ENCODE measurements at regions not wholly inside any gene's neighbourhood (a gene's known extent, or its start where the extent isn't known, plus 50 kb on each side); places are given as distances from the start of the nearest gene placed in this dataset.
A peak's percentile ranks its signal among the peaks of the same experiment; 100 is the strongest.
"Not testable (repeated sequence)": the region's sequence is repeated elsewhere in the genome, so short reads cannot be mapped to it uniquely, and the experiment has no call there.

DNA sequence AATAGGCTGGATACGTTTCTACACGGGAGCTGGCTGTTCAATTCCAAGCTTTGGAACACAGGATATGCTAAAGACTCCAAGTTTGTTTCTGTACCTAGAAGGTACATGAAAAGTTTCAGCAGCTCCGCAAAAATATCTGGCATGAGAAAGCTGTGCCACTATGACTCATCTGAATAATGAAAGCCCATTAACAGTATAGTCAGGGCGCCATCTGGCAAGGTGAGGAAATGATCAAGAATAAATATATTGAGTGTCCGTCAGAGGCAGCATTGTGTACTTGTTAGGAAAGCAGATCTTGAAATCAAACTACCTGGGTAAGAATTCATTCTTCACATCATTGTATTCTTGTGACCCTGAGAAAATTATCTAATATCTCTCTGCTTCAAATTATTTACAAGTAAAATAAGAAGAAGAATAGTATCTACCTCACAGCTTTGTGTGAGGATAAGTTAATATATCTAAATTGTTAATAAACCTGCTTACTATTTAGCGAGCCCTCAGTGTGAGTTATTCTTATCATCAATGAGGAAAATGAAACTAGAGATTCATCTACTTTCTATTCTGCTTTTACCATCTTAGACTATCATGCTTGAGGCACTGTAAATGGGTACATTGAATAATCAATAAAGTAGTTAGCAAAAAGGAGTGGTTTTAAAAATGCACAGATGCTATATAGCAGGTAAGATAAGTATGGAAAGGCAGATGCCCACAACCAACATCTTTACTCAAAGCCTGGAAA is 53.5 kb downstream of the FSCB start:
- DNase-seq, result peak; percentile 65

DNA sequence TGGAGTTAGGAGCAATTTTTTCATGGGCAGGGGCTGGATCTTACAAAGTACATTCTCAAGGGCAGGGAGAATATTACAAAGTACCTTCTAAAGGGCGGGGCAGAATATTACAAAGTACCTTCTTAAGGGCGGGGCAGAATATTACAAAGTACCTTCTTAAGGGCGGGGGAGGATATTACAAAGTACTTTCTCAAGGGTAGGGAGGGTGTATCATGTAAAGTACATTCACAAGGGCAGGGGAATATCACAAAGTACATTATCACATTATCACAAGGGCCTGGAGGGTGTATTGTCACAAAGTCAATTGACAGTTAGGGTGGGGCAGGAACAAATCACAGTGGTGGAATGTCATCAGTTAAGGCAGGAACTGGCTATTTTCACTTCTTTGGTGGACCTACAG is 56.9 kb downstream of the FSCB start:
- DNase-seq, result not testable (repeated sequence)

DNA sequence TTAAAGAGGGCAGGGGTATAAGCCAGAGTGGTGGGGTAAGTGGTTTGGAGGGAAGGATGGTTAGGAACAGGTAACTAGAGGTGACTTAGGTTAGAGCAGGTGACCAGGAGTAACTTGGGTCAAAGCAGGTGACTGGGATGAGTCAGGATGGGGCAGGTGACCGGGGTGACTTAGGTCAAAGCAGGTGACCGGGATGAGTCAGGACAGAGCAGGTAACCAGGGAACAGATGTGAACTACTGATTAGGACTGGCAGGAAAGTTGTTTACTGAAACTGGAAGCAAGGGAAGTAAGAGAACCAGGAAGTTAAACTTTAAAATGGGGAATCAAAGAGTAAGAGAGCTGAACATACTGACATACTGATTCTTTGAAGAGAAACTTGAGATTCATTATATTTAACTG is 57.4 kb downstream of the FSCB start:
- no peak for DNase-seq

DNA sequence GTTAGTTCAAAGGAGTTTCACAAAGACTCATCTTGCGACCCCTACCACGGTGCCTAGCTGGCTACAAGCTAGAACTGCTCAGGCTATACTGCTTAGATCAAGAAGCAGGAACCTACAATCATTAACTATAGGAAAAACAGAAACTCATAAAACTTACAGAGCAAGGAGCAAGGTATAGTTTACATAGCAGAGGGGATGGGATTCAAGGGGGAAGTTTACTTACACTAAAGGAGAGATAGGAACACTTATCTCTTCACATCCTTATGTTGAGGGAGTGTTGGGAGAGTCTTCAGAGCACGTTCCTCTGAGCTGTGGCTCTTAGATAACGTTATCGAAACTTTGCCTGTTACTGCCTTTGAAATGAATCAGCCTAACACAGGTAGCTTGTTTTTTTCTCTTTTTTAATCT is 58.1 kb downstream of the FSCB start:
- DNase-seq, result no peak

DNA sequence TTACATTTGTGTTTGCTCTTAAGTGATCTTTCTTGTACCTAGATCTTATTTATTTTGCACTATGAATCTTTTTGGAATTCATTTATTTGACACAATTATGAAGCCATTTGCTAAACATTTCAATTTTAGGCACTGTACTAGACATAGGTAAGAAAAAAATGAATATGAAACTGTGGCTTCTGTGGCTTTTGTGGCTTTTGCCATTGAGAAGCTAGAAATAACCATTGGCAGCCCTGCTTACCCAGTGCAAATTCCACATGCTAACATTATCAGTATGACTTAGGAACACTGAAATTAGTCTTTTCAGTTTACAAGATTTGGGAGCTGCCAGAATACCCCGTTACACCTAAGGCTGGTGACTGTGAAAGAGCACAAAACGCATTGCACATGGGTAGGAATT is 60.1 kb downstream of the FSCB start:
- DNase-seq, result no peak

DNA sequence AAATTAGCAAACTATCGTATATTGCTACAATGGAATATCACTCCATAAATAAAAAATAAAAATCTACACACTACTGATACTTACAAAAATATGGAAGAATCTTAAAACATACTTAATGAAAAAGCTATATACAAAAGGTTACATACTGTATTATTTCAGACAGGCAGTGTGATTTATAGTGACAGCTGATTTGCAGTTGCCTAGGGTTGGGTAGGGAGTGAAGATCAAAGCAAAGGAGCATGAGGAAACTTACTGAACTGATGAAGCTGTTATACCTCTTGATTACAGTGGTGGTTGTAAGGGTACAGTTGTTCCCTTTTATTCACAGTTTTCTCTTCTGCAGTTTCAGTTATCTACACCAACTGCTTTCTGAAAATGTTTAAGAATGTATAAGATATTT is 62.6 kb downstream of the FSCB start:
- no peak for DNase-seq

DNA sequence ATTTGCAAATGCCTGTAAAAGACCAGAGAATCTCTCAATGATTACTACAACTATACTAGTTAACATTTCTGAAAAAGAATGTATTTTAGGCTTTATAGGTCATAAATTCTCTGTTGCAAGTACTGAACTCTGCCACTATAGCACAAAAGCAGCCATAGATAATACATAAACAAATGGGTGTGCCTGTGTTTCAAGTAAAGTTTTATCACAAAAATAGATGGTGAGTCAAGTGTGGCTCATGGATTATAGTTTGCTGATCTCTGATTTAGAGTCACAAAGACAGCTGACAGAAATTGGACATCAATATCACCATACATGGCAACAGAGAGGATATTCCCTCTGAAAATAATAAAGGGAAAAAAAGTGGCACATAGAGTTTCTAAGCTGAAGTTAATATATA is 68.1 kb downstream of the FSCB start:
- DNase-seq, result no peak

DNA sequence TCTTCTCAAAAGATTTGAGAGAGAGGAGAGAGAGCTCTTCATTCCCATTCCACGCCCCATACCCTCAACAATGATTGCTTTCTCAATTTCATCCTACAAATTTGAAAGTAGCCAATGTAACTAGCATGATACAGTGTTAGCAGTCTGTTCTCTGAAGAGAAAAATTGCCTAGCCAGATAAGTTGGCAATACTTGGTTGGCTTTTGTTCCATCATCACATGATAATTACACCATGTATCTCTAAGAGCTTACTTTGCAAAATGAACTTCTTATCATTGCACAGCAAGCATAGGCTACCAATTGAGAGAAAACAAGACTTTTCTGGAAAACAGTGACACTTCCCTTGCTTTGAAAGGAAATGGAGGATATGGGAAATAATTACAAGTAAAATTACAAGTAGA is 68.9 kb downstream of the FSCB start:
- no peak for DNase-seq

DNA sequence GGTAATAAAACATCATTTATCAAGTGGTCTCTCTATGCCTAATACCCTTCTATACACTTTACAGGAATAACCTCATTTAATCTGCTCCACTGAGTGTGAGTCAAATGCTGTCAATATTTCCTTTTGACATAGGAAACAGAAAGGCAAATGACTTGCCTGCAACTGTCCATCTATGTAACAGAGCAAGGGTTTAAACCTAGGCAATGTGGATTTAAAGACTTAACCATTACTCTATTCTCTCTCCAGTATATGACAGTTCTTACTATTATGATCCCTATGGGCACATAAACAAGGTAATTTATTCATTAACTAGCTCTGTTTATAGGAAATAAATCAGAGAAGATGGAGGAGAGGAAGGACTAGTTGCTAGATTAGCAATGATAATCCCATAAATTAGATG is 70.6 kb downstream of the FSCB start:
- no peak for DNase-seq

DNA sequence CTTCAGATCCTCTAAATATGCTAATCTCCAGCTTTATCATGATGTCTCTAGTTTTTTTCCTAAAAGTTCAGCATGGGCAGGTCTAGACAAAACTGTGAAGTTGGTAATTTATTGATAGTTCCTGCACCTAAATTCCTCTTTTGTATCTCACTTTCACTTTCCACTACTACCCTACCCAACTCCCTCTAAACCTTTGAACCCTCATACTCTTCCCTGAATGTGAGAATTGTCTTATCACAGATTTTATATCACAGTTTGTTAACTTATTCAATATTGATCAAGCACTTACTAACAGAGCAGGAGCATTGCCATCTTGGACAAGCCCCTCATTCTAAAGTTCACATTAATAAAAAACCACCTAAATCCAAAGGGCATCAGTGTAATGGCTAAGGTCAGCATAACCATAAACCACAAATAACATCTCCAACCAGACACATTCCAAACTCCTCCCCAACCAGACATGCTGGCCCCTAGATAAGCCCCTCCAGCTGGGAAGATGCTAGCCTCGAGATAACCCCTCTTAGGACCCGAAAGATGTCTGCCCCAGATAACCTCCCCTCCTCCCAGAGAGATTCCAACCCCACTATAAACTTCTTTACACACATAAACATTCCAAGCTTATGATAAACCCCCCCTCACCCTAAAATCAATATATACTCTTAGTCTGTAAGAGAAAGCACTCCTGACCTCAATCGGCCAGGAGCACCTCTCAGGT is 78.7 kb downstream of the FSCB start:
- no peak for DNase-seq

DNA sequence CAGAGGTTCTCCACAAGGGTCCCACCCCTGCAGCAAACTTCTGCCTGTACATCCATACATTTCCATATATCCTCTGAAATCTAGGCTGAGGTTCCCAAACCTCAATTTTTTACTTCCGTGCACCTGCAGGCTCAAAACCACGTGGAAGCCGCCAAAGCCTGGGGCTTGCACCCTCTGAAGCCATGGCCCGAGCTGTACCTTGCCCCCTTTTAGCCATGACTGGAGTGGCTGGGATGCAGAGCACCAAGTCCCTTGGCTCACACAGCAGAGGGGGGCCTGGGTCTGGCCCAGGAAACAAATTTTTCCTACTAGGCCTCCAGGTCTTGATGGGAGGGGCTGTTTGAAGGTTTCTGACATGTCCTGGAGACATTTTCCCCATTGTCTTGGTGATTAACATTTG is 84.4 kb downstream of the FSCB start:
- DNase-seq, result no peak

DNA sequence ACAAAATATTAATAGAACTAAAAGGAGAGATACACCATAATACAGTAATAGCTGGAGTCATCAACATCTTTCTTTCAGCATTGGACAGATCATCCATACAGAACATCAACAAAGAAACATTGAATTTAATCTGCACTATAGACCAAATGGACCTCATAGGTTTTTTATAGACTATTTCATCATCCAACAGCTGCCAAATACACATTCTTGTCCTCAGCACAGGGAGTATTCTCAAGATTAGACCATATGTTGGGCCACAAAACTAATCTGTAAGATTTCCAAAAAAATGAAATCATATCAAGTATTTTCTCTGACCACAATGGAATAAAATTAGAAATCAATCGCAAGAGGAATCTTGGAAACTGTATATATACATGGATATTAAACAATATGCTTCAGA is 86.9 kb downstream of the FSCB start:
- no peak for DNase-seq

DNA sequence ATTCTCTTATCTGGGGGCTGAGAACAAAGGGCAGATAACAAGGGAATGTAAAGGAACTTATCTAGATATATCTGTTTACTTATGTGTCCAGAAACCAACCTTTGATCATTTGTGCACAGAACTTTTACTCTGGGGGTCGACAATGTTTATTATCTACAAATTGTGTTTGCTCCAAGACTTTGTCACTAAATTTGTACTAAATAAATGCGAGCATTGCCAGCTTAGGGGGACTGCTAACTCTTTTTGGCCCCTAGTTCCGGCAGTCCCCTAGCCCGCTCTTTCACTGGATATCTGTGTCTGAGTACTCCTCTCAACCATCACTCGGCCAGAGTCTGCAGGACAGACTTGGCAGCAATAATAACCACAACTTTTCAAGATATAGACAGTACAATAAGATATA is 88.2 kb downstream of the FSCB start:
- DNase-seq, result no peak

DNA sequence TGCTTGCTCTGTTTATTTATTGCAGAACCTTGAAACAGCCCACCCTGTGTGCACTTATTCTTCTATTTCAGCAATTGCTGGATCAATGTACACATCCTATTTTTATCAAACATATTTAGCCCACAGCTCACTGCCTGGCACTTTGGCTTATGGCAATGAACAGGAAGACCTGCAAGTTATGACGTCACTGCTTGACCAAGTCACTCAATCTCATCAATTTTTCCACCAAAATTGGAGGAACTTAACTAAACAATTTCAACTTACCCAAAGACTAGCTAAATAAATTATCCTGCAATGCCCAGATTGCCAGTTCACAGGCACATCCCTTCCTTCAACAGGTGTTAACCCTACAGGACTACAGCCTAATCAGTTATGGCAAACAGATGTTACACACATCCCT is 89.3 kb downstream of the FSCB start:
- DNase-seq, result no peak

DNA sequence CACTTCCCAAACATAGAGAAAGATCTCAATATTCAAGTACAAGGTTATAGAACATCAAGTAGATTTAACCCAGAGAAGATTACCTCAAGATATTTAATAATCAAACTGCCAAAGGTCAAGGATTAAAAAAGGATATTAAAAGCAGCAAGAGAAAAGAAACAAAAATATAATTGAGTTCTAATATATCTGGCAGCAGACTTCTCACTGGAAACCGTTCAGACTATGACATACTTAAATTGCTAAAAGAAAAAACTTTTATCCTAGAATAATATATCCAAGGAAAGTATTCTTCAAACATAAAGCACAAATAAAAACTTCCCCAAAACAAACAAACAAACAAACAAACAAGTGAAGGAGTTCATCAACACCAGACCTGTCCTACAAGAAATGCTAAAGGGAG is 92.4 kb downstream of the FSCB start:
- no peak for DNase-seq

DNA sequence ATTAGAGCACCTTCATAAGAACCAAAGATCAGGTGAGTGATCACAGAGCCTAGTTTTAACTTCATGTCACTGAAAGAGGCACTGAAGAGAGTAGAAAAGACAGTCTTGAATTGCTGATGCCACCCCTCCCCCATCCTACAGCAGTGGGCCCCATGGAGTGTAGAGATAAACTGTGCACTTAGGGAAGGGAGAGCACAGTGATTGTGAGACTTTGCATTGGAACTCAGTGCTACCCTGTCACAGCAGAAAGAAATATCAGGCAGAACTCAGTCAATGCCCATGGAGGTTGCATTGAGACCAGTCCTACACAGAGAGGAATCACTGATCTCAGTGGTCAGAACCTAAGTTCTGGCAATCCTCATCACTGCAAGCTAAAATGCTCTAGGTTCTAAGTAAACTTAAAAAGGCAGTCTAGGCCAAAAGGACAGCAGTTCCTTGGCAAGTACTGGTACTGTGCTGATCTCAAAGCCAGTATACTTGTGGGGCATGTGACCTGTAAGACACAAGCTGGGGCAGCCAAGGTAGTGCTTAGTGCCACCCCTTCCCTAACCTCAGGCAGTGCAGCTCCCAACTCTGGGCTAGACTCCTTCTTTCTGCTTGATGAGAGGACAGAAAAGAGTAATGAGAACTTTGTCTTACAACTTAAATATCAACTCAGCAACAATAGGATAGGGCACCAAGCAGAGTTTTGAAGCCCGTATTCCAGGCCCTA is 94.1 kb downstream of the FSCB start:
- no peak for DNase-seq

DNA sequence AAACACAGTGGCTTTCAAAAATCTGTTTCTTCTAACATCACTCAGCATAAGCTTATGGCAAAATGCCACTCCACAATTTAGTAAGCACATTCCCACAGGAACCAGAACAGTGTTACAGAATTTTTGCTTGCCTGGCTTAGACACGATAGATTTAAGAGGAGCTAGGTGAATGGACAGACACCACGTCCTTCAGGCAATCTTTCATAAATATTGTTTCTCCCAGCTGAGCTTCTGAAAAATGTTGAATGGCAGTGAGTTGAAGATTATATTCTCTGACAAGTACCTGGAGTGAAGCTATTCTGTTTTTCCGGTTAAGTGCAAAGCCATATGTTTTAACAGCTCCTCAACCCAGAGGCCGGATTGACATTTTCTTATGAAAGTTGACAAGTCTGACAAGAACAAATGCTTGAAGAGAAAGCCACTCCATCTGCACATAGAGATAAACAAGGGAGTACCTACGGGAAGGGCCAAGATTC is 102.0 kb downstream of the FSCB start:
- no peak for DNase-seq

DNA sequence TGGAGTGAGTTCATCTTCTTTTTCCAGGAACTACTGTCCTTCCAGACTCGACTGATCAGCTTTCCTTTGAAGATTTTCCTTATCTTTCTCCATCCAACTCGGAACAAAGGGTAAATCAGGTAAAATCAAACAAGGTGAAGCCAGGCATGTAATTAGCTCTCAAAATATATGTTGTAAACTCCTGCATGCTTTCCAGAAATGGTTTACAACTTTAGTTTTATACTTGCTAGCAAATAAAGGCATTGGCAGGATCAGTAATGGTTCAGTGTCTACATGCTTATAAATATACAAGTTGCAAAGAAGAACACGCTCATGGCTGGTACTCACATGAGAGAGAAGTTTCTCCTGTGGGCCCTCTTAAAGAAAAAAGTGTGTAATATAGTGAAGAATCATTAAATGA is 102.5 kb downstream of the FSCB start:
- no peak for DNase-seq

DNA sequence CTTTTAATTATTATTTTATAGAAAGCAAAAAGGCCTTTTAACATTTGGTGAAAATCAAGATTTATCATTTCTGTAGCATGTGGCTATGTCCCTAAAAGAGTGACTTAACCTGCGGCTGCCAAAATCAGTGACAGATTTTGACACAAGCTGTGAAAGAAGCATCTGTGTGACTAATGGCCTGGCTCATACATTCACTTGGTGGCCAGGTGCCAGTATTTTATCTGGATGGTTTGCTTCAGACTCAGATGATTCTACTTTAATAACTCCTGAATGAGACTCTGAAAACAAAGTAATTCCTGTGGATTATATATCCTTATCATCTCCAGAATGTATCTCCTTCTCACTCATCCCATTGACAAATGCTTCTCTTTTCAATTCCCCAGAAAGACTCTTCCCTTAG is 103.0 kb downstream of the FSCB start:
- no peak for DNase-seq

DNA sequence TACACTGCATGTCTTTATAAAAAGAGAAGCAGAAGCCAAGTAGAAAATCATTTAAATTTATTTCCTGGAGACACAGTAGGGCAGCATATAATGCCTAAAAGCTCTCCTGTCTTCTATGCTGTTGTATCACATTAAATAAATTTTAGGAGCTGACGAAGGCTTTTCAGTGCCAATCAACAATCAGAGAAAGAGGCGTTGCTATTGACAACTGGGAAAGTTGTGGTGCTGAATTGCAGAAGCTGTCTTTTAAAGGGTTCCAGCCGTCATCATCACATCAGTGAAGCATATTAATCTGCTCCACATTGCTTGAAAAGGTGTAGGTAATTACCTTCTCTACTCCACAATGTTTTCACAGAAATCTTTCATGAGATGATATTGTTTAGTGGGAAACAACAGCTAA is 103.9 kb downstream of the FSCB start:
- no peak for DNase-seq

DNA sequence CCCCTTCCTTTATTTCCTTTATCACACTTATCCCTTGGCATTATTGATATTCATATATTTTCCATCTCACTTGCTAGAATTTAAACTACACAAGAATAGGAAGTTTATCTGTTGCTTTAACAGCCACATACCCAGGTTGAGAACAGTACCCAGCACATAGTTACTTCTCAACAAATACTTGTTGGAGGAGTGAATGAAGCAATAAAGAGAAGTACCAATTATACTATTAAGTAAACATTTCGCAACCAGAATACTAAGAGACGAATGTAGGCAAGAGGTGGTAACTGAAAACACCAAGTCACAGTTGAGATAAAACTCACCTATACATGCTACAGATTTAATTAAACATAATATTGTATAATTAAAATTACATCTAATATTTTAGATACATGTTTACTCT is 110.9 kb downstream of the FSCB start:
- peak; percentile 61 for DNase-seq

DNA sequence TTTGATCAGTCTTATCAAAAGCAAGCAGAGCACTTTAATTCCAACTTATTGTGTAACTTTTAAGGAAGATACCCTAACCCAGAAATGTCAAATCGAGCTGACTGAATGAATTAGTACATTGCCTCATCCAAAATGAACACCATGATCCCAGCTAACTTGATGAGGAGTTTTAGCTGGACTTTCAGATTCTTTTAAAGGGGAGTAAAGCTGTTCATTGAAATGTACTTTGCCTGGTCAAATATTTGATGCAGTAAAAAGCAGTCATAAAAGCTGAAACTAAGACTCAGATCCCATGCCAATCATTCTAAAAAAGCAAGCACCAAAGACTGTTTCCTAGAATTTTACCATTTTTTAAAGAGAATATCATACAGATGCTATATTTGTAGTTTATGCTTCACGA is 114.1 kb downstream of the FSCB start:
- DNase-seq, result no peak

DNA sequence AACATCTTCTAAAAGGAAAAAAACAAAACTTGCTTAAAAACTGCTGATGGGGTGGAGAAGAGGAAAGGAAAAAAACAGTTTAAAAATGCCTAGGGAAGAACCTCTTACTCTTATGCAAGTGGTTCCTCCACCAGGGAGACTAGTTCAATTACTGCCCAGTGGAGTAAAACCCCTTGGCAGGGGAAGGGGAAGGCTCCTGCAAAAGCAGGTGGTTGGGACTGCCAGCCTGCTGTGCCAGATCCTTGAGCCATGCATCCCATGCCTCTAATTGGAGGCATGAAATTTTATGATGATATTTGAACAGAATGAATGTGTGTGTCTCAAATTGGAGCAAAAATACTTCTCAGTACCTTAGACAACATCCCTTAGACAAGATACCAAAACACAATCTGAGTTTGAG is 118.8 kb downstream of the FSCB start:
- no peak for DNase-seq

DNA sequence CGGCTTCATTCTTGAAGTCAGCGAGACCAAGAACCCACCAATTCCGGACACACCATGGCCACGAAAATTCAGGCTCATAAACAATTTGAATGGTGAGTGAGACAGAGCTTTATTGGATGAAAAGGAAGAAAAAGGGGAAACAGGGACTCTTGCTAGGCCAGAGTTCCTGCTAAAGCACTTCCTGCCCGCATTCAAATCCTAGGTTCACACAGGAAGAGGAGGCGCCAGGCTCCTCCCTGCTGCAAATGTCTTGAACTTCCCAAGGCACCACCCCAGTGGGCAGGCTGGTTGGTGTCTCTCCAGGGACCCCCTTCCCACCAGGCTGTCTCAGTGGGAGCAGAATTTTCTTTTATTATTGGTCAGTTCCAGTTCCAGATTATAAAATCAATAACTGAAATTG is 121.2 kb downstream of the FSCB start:
- DNase-seq, result no peak
